HG02642 (cell line): ENCODE measurements at regions not wholly inside any gene's neighbourhood (a gene's known extent, or its start where the extent isn't known, plus 50 kb on each side); places are given as distances from the start of the nearest gene placed in this dataset.
"Not testable (repeated sequence)": the region's sequence is repeated elsewhere in the genome, so short reads cannot be mapped to it uniquely, and the experiment has no call there.

Experiments used
- ATAC-seq: cut with Tn5 transposase; IDR thresholded peaks from one replicate; pipeline ENCODE4 v1.9.1; 2021; ENCODE audit warnings: mild to moderate bottlenecking; ENCODE audit not compliant: unreplicated experiment, poor library complexity

DNA sequence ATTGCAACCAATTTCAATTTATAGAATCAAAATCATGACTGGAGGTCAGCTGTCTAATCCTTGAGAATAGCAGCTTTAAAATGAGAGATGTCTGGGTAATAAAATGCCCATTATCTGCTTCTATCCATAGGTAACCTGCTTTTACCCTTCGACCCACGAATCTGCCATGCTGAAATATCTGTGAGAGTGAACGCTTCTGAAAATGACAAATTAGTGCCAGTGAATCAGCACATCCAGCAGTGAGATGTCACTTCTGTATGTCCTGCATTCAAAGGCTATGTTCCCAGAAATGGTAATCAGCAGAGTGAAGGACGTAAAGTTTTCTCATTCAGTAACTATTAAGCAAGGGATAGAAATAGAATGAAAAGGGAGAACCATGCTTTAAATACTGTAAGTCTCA is 532.4 kb upstream of the ITGA1 start:
- no peak for ATAC-seq

DNA sequence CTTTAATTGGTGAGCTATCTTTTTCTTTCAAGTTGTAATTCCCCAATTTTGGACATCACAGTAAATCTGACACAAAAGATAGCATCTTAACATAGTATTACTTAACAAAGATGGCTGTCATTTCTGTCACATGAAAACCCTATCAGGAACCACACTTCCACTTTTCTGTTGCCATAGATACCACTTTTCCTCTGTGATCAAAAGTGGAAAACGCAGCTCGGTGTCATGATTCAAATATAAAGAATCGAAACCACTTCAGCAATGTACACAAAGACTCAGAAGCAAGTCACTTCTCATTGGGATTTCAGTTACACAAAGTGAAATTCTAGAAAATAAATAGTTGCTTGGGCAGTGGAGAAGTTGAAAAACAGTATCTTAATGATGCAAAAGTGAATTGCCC is 524.9 kb upstream of the ITGA1 start:
- no peak for ATAC-seq

DNA sequence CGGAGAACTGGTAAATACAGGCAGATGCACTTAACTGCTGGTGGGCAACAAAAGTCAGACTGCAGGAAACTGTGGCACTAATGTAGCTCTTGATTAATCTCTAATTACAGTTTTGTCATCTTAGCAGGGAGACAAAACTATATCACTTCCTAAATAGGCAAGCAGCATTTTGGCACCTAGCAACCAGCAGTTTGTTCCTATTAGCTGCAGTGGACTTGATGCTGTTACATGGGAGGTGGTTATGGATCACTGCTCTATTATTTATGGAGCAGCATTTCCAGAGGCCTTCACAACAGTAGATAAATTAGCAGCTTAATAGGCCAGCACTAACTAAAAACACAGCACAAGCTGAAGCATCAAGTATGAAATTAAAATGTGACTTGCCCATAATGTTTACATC is 518.3 kb upstream of the ITGA1 start:
- ATAC-seq: no peak

DNA sequence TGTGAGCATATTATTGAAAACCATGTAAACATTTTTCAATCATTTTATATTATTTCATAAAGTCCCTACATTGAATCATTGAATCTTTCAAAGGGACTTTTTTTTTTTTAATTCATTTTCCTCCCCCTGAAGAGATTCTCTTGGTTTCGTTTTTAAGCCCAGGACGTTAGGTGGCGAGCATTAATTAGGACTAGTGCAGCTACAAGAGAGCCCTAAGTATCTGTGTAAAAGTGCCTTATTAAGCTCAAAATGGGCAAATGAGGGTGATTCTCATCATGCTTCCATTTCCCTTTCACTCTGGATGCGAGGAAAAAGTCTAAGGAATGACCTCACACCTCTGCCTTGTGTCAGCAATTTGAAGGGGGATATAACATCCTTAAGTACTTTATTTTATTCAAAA is 517.9 kb upstream of the ITGA1 start:
- no peak for ATAC-seq

DNA sequence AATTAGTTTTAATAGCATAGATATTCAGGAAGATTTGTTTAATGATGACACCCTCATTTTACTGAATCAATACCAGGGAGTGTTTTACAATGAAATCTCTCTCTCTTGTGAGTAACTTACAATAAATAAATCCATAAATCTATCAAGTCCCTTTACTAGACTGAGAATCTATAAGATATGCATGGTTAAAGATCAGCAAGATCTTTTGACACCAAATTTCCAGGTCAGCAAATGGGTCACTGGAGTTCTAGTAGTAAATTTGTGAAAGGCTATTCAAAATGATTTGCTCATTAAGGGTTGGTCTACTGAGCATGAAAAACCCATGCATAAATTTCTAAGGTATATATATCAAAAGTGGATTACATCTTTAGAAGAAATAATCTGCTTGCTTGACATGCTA is 512.1 kb upstream of the ITGA1 start:
- no peak for ATAC-seq

DNA sequence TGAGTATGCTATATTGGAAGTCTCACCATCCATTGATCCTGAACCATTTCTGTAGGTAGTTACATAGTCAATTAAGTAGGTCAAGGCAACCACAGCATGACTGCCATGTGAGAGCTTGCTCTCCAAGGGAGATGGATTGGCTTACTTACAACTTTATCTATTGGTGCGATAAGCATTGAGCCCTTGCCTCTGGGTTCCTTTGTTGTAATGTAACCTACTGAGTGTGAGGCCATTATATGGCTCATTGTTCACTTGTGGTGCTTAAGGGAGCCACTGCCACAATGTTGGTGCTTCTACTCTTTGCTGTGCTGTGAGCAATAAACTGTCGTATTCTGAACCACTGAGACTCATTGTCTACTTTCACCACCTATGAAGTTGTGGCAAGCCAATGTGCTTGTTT is 510.6 kb upstream of the ITGA1 start:
- ATAC-seq: no peak

DNA sequence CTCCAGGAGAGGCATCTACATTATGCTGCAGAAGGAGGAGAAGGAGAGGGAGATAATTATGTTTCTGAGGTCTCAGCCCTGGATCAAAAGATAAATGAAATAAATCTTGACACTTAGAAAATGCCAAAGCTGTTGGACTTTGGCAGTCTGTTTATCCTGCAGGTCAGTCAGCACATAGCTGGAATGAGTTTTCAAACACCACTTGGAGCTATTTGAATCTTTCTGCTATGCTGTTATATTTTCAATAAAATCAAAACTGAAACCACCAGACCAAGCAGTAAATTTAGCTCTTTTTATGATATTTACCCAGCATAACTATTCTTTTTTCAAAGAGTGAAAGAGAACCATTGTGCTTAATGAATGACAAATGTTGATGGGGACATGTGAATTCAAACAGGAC is 505.1 kb upstream of the ITGA1 start:
- ATAC-seq: no peak

DNA sequence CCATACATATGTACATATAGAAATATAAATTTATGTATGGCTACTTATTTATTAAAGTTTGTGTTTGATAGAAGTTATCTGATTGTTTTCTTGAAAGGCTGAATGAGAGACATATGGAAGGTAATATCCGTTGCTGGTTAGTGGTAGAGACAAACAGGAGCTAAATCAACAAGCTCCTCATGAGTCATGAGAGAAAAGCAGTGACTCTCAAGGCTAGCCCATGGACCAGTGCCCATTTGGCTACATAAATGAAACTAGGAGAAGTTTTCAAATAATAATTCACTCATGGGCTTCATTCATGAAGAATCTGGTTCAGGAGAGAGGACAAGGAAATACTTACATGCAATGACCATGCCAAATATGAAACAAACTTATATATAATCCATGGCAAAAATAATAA is 504.5 kb upstream of the ITGA1 start:
- no peak for ATAC-seq

DNA sequence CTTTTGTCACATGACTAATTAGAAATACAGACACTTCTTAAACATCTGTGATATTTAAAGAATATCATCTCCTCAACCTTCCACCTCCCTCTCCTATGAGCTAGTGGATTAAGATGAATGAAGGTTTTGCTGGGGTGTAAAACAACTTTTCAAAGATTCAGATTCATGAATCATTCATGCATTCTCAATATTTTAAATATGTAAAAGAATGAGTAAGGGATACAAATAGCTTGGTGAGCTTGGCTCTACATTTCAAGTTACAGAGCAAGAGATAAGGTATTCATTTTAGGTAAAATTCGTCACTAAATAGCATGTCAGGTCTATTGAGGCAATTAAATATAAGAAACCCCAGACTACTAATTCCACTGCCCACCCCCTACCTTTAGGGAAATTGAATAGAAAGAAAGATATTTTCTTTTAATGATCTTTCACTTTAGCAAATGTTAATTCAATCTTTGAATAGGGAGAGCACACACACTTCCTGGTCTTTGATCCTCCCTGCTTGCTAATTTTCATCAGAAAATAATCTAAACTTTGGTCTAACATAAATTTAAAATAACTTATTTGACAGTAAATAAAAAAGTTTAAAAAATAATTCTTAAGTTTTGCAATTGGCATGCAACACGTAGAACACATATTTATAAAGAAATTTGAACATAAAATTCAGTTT is 486.9 kb upstream of the ITGA1 start:
- no peak for ATAC-seq

DNA sequence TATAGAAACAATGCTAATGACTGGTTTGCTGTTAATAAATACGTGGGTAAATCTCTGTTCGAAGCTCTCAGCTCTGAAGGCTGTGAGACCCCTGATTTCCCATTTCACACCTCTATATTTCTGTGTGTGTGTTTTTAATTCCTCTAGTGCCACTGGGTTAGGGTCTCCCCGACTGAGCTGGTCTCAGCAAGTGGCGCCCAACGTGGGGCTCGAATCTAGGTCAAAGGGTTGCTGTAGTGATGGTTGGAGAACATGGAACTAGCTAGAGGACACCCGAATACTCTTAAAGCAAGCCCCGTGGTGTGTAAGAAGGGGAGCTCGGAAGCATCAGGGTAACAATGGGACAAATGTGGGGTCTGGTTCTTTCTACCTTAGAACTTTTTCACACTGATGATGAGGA is 482.9 kb upstream of the ITGA1 start:
- not testable (repeated sequence) for ATAC-seq

DNA sequence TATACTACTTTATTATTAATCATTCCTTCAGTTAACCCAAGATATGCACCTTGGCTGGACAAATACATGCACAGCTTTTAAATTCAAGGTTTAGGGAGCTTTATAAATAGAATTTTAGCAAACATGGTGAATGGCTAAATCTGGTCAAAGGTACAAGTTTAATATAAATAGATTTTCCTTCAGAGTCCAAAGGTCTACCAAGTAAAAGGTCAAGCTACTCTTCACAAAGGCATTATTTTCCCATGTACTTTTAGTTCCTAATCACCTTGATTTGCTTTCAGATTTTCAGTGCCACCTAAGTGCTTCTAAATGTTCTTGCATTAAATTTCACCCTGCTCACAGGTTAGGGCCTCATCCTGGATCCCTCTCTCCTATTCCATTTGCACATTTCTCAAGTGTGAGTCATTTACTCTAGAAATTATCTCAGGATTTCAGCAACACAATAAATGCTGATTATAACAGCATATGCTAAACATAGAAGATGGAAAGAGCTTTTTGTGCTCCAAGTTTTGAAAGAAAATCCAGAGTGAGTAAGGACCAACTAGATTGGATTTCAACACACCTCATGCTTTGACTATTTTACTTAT is 459.4 kb upstream of the ITGA1 start:
- ATAC-seq: no peak

DNA sequence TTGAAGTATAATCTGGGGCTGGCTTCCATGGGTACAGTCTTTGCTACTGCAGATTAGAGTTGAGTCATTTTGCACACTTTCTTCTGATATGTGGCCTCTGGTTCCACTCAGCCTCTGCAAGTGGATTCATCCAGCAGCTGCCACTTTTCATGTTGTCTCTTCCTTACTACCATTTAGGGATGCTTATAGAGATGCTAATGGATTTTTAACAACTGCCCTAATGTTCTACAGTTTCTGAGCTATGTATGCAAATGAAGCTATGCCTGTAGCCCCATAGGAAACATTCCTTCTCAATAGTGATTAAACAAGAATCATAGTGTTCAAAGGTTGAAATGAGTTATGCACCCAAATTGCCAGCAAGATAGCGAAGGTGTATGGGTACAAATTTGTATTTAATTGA is 456.0 kb upstream of the ITGA1 start:
- ATAC-seq: no peak

DNA sequence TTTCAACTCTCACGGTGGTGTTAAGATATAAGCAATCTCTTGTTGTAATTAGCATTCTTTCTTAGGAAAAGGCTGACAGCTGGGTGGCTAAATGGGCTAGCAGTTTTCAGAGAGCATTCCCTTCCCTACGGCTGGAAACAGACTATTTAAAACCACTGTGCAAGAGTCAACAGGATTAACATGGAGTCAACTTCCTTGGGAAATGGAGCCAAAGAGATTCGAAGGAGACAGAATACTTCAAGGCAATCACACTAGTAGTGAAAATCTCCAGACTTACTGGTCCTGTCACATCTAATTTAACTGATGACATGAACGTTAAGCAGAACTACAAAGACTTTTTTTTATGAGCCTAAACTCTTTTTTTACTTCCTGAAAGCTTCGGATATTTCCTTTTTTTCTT is 453.3 kb upstream of the ITGA1 start:
- ATAC-seq: no peak

DNA sequence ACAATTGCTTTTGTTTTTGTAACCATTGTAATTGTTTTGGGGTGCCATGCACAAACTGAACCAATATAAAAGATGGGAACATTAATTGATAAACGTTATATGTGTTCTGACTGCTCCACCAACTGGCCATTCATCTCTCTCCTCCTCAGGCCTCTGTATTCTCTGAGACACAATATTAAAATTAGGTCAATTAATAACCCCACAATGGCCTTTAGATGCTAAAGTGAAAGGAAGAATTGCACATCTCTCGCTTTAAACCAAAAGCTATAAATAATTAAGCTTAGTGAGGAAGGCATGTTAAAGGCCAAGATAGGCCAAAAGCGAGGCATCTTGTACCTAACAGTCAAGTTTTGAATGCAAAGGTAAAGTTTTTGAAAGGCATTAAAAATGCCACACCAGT is 448.4 kb upstream of the ITGA1 start:
- no peak for ATAC-seq

DNA sequence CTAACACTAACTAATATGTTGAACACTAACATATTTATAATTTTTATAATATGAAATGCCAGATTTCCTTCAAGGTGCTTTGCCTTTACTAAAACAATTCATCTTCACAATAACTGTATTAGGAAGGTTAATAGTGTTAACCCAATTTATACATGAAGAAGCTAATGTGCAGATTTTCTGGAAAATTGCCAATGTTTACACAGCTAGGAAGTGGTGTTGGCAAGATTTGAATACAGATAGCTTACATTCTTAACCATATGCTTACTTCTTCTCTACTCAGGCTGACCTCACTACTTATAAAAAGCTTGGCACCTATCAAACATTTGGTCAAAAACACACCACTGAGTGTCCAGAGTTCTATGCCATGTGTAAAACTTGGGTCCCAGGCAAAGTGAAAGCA is 445.4 kb upstream of the ITGA1 start:
- ATAC-seq: no peak

DNA sequence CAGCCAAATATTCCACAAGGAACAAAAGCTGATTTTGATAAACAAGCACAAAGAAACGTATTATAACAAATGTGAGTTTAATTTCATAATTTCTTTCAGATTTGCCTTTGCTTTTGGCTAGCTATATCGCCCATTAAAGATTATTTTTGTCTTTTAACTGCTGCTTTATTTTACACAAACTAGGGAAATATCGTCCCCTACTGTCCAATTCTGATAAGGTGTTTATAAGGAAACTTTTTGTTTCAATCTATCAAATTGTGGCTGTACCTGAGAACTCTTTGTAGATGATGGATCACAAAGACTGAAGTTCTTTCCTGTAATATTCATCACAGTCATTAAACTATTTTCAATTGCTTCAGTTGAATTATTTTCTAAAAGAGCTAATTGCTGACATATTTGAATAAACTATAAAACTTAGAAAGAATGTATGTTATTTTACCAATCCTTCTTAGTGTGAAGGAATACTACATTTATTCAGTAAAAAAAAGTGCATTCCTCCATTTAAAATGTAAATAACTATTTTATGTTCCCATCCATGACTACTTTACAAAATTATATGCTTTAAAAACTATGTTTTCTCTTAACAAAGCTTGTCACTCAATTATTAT is 431.3 kb upstream of the ITGA1 start:
- ATAC-seq: no peak

DNA sequence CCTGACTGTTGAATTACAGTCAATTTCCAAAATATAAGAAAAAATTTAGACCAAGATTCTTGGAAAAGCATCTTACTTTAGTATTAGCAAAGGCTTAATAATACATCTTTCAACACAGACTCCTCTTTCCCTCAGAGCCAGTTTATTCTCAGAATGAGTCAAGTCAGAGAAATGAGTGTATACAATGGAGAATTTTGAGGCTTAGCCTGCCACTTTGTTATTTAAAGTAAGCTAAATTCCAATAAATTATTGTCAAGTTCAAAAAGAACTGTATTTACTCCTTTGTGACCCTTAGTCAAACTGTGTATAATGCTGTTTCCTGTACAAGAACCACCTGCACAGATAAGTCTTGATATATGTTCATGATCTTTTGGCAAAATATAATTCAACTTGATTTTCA is 428.5 kb upstream of the ITGA1 start:
- ATAC-seq: no peak

DNA sequence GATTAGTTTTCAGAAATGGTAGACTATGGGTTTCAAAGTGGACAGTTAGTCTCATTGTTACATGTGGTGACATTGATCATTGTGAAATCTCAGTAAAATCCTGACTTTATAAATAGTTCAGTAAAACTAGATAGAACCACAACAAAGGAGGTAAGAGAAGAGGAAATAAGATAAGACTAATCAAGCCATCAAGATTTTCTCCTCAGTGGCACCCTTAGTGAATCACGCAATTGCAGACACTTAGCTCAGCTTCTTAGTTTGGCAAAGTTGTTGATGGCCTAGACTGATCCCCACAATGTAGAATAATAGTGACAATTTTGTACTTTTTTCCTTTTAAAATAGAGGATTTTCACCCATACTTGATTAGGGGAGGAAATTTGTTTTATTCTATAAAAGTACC is 426.7 kb upstream of the ITGA1 start:
- ATAC-seq: no peak

DNA sequence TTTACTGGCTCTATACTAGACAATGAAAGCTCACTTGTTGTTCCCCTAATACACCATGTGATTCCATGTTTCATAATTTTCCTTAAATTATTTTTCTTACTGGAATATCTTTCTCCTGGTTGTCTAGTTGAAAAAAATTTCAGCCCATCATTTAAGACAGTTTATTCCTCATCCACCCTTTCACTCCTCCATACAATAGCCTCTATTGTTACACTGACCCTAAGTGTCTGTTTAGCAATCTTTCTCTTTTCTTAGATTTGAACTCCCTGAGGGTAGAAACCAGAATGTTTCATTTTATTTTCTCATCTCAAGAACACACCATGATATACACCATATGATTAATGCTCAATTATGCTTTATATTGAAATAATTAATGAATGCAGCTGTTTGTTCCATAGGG is 413.4 kb upstream of the ITGA1 start:
- no peak for ATAC-seq

DNA sequence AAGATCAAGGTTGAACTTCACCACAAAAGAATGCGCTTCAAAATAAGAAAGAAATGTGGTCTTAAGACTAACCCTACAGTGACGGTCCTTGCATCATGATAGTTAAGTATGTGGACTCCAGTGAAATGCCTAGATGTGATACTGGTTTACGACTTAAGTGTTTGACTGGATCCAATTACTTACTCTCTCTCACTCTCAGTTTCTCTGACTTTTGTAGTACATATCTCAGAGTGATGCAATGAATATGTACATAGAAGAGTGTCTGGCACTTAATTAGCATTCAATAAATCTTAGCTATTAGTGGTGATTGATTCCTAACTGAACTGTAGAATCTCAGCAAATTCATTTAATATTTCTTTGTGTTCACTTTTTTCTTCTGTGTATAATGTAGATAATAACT is 411.7 kb upstream of the ITGA1 start:
- ATAC-seq: no peak

DNA sequence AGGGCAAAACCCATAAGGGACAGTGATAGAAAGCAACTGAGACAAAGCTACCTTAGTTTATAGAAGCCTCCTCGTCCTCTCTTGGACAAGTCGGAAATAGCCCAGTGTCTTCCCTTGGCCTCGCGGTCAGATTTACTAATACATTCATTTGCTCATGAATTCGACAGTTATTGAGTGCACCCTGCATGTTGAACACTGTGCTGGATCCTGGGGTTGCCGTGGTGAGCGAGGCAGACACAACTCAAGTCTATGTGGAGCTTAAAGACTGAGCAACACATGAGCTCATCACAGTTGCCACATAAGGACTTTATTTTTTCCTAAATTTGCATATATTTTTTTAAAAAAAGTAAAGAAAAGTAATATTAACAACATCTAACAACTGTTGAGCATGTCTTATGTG is 411.1 kb upstream of the ITGA1 start:
- no peak for ATAC-seq

DNA sequence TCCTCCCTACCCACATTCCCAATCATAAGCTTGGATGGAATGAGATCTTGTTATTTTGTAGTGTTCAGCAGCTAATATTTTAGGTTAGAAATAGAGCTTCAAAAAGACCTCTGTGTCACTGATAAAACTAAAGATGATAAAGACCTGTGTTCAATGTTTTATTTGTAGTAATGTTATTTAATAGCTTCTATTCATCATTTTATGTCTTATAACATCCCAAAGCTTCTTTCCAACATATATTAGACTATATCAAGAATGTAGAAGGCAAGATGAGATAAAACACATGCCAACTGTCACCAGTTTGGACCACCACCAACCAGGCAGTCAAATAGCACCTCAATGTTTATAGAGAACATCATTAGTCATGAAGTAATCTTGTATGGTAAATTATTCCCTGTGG is 409.5 kb upstream of the ITGA1 start:
- no peak for ATAC-seq
